ENCODE measurements at regions not wholly inside any gene's neighbourhood (a gene's known extent, or its start where the extent isn't known, plus 50 kb on each side); places are given as distances from the start of the nearest gene placed in this dataset.
A peak's percentile ranks its signal among the peaks of the same experiment; 100 is the strongest.

- Mint-ChIP-seq H3K4me1 (peaks cover 14 to 35% of the 10 kb centered on the region in 2 experiments), H3K27ac (no peak overlapping the region), H3K27me3 (ENCODE audit: low read depth) (no peaks in the 10 kb centered on the region; the same call in 1 of the 2 replicates), H3K9me3 (no peaks in the 10 kb centered on the region), H3K36me3 (ENCODE audit: insufficient read depth in 1 of 3, low read depth in 3 of 3) (no peaks in the 10 kb centered on the region), H3K4me3 (no peak overlapping the region)
- Histone ChIP-seq H4K5ac (ENCODE audit: insufficient read length, low read depth, low read length) (no peak overlapping the region), H2BK5ac (ENCODE audit: insufficient read length, low read length) (no peak overlapping the region), H2AFZ (ENCODE audit: low read length) (no peak overlapping the region), H3K4me1 (ENCODE audit: insufficient read depth, low read length) (peaks cover 8% of the 10 kb centered on the region; the same call in 1 of the 2 replicates), H3K27ac (ENCODE audit: insufficient read length, low read depth, low read length) (no peak overlapping the region), H3K9ac (ENCODE audit: extremely low read depth, insufficient read length, low read length) (no peak overlapping the region), H3K18ac (ENCODE audit: insufficient read length, low read depth, low read length) (no peak overlapping the region), H3K79me2 (ENCODE audit: insufficient read depth, low read length) (peaks cover 2% of the 10 kb centered on the region; the same call in 1 of the 2 replicates), H3K23me2 (ENCODE audit: insufficient read length, low read depth, low read length, poor library complexity, severe bottlenecking) (no peaks in the 10 kb centered on the region), H3K27me3 (ENCODE audit: insufficient read depth, low read length) (no peaks in the 10 kb centered on the region), H2AK5ac (ENCODE audit: insufficient read length, low read length) (no peak overlapping the region), H3K23ac (ENCODE audit: insufficient read length, low read depth, low read length) (no peak overlapping the region), H2BK15ac (ENCODE audit: low read depth, low read length) (no peak overlapping the region), H3K56ac (ENCODE audit: insufficient read length, low read depth, low read length) (no peak overlapping the region), H3K9me3 (ENCODE audit: control insufficient read depth, low read depth, low read length) (no peaks in the 10 kb centered on the region), H3K14ac (ENCODE audit: insufficient read depth, low read length) (no peak overlapping the region), H2BK12ac (ENCODE audit: insufficient read length, low read depth, low read length) (no peak overlapping the region), H3K79me1 (ENCODE audit: insufficient read depth, low read depth, low read length, poor library complexity, severe bottlenecking) (no peaks in the 10 kb centered on the region), H4K20me1 (ENCODE audit: control insufficient read depth, insufficient read depth, insufficient read length) (no peaks in the 10 kb centered on the region), H2BK120ac (ENCODE audit: low read depth, low read length, poor library complexity, severe bottlenecking) (no peak overlapping the region), H2BK20ac (ENCODE audit: low read depth, low read length, poor library complexity, severe bottlenecking) (no peak overlapping the region), H4K8ac (replicated peaks; ENCODE audit: insufficient read length, low read depth, low read length) (no peak overlapping the region), H3K4ac (ENCODE audit: low read depth, low read length) (no peak overlapping the region), H4K91ac (ENCODE audit: insufficient read length, low read depth, low read length) (no peak overlapping the region), H3K4me2 (ENCODE audit: insufficient read depth, insufficient read length, low read length) (no peak overlapping the region), H3T11ph (ENCODE audit: low read length) (no peak overlapping the region)
- WGBS (ENCODE audit: extremely low coverage, insufficient read length, low lambda C conversion rate), result no CpG with 5 or more reads among the region's 2 CpGs
- DNase-seq, result peak; percentile 68
- no peak for TF ChIP-seq CTCF (conservative IDR thresholded peaks at IDR 0.05)
Observed at GRCh38 chr3:115325539-115325938, 178.5 kb upstream of the ZBTB20 start.

Data from H9 (cell line).